ENCODE measurements at regions not wholly inside any gene's neighbourhood (a gene's known extent, or its start where the extent isn't known, plus 50 kb on each side); places are given as distances from the start of the nearest gene placed in this dataset.

- intact Hi-C loops (cut with DNase I) = no loop called here
- DNase-seq = no peak
Observed at GRCh38 chr2:145253492-145253891, 733.6 kb upstream of the ZEB2 start.

GRCh38 chr2:145245268-145245870 lies 725.5 kb upstream of the ZEB2 start:
- DNase-seq = no peak
- intact Hi-C loops (cut with DNase I) = no loop called here

- no peak for DNase-seq
- intact Hi-C loops (cut with DNase I) = no loop called here
Observed at GRCh38 chr2:145235312-145235711, 715.4 kb upstream of the ZEB2 start.

- intact Hi-C loops (cut with DNase I) = no loop called here
Observed at GRCh38 chr2:145230546-145230945, 710.6 kb upstream of the ZEB2 start.

GRCh38 chr2:145228506-145228905 lies 708.6 kb upstream of the ZEB2 start:
- intact Hi-C loops (cut with DNase I) = no loop called here
- DNase-seq = peak in 1 of 42 donors; percentile 7

More at GRCh38 chr2:145230546-145230945, 710.6 kb upstream of the ZEB2 start:
- DNase-seq = no peak

- intact Hi-C loops (cut with DNase I) = no loop called here
- DNase-seq = no peak
Observed at GRCh38 chr2:145226901-145227300, 707.0 kb upstream of the ZEB2 start.

GRCh38 chr2:145221516-145221915 lies 701.6 kb upstream of the ZEB2 start:
- intact Hi-C loops (cut with DNase I) = no loop called here
- DNase-seq = no peak

- intact Hi-C loops (cut with DNase I) = no loop called here
- DNase-seq = no peak
Observed at GRCh38 chr2:145221032-145221431, 701.1 kb upstream of the ZEB2 start.

- no peak for DNase-seq
- intact Hi-C loops (cut with DNase I) = no loop called here
Observed at GRCh38 chr2:145220496-145220895, 700.6 kb upstream of the ZEB2 start.

- intact Hi-C loops (cut with DNase I) = no loop called here
Observed at GRCh38 chr2:145207884-145208283, 688.0 kb upstream of the ZEB2 start.

GRCh38 chr2:145206496-145207281 lies 686.8 kb upstream of the ZEB2 start:
- no peak for DNase-seq
- intact Hi-C loops (cut with DNase I) = no loop called here

More at GRCh38 chr2:145207884-145208283, 688.0 kb upstream of the ZEB2 start:
- DNase-seq = no peak

- no peak for DNase-seq
Observed at GRCh38 chr2:145203891-145204290, 684.0 kb upstream of the ZEB2 start.

GRCh38 chr2:145199827-145200706 lies 680.1 kb upstream of the ZEB2 start:
- DNase-seq = peak in 38 of 42 donors; percentile 14 to 82 (median 48)
- intact Hi-C loops (cut with DNase I) = loop anchor here (10.0 kb wide), 1 partner anchor 125 kb away; no protein-coding TSS in a partner anchor

More at GRCh38 chr2:145203891-145204290, 684.0 kb upstream of the ZEB2 start:
- intact Hi-C loops (cut with DNase I) = no loop called here

- DNase-seq = peak in 14 of 42 donors; percentile 6 to 54 (median 23)
- intact Hi-C loops (cut with DNase I) = loop anchor here (10.0 kb wide), 1 partner anchor 124 kb away; no protein-coding TSS in a partner anchor
Observed at GRCh38 chr2:145199042-145199441, 679.1 kb upstream of the ZEB2 start.

- intact Hi-C loops (cut with DNase I) = loop anchor here (10.0 kb wide), 1 partner anchor 124 kb away; no protein-coding TSS in a partner anchor
- no peak for DNase-seq
Observed at GRCh38 chr2:145198555-145198954, 678.6 kb upstream of the ZEB2 start.

GRCh38 chr2:145197944-145198343 lies 678.0 kb upstream of the ZEB2 start:
- intact Hi-C loops (cut with DNase I) = loop anchor here (10.0 kb wide), 1 partner anchor 123 kb away; no protein-coding TSS in a partner anchor

GRCh38 chr2:145194673-145195072 lies 674.8 kb upstream of the ZEB2 start:
- intact Hi-C loops (cut with DNase I) = loop anchor here (10.0 kb wide), 1 partner anchor 120 kb away; no protein-coding TSS in a partner anchor
- no peak for DNase-seq

More at GRCh38 chr2:145197944-145198343, 678.0 kb upstream of the ZEB2 start:
- no peak for DNase-seq

- intact Hi-C loops (cut with DNase I) = loop anchor here (10.0 kb wide), 1 partner anchor 115 kb away; no protein-coding TSS in a partner anchor
Observed at GRCh38 chr2:145190031-145190703, 670.2 kb upstream of the ZEB2 start.

GRCh38 chr2:145186303-145186702 lies 666.4 kb upstream of the ZEB2 start:
- DNase-seq = peak in 15 of 42 donors; percentile 12 to 59 (median 36)
- intact Hi-C loops (cut with DNase I) = no loop called here

More at GRCh38 chr2:145190031-145190703, 670.2 kb upstream of the ZEB2 start:
- DNase-seq = no peak

Measured in head of caudate nucleus (tissue), 42 donors.